HG02884 (cell line): ENCODE measurements at regions not wholly inside any gene's neighbourhood (a gene's known extent, or its start where the extent isn't known, plus 50 kb on each side); places are given as distances from the start of the nearest gene placed in this dataset.
"Not testable (repeated sequence)": the region's sequence is repeated elsewhere in the genome, so short reads cannot be mapped to it uniquely, and the experiment has no call there.

Experiments used
- ATAC-seq: cut with Tn5 transposase; IDR thresholded peaks from one replicate; pipeline ENCODE4 v1.9.1; 2021; ENCODE audit warnings: mild to moderate bottlenecking, moderate library complexity; ENCODE audit not compliant: unreplicated experiment

DNA sequence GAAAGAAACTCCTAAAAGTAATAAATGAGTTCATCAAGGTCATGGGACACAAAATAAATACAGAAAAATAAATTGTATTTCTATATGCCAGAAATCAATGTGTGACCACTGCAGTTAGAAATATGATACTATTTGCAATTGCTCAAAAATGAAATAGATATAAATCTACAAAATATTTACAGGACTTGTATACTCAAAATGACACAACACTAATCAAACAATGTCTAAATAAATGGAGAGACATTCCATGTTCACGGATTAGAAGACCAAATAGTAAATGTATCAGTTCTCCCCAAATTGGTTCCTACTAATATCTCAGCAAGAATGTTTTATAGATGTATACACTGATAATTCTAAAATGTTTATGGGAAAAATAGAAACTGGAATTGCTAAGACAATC lies 345.3 kb downstream of the NR2F1-AS1 start:
- ATAC-seq: no peak

DNA sequence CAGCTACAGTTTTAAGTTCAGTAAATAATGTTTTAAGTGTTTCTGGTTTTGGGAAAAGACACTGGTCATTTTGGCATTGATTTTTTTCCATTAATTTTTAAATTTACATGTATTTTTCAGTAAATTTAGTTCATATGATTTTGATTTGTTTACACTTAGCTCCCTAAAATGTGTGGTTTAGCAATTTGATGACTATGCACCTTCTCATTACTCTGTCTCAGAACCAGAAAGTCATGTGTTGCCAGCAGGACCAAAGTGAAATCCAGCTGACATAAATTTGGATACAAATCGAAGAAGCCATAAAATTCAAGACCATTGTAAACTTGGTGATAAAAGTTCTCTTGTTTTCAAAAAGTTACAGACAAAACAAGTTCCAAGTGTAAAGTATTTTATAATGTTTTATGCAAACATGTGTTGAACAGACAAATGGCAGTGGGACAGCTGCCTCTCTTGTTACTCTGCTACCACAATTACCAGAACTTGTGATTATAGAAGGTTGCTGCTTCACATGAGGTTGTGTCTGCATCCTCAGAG lies 354.8 kb downstream of the NR2F1-AS1 start:
- ATAC-seq: no peak

DNA sequence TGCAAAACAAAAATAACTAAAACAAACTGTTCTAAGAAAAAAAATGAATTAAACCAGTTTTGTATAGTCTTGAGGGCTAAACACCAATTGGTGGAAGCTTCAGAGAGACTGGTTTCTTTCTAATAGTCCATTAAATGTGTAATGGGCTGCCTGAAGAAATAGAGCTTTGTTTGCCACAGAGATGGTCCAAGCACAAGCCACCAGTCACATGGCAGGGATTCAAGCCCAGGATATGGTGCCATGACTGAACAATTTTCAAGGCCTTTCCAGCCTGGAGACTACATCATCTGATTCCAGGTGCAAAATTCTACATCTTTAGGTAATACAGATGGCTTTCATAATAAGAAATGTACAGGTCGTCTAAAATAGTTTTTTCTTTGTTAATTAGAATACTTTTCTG lies 355.3 kb downstream of the NR2F1-AS1 start:
- no peak for ATAC-seq

DNA sequence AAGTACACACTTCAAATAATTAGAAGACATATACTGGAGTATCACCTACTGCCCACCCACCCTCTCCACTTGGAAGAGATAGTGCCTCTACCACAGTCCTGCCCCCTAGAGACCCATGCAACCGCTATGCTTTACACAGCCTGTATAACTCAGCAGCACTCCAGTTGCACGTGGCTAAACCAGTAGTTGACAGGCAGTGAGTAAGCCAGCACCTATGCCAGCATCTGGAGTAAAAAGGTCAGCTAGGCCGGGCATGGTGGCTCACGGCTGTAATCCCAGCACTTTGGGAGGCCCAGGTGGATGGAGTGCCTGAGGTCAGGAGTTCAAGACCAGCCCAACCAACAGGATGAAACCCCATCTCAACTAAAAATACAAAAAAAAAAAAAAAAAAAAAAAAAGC lies 356.4 kb downstream of the NR2F1-AS1 start:
- no peak for ATAC-seq

DNA sequence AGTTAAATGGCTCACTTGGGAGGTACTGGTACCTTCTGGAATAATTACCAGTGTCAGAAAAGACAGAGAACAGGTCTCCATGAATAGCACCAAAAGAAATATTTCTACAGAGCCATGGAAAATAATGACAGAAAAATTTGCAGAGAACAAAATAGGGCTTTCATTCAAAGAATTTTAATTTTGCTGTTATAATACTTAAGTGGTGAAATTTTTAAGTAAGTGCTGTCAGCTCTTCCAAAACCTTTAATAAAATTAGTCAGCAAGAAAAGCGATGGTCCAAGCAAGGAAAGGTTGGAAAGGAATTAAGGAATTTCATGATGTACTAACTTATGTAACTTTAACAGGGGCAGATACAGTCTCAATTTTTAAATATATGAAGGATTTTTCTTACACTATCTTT lies 359.2 kb downstream of the NR2F1-AS1 start:
- ATAC-seq: no peak

DNA sequence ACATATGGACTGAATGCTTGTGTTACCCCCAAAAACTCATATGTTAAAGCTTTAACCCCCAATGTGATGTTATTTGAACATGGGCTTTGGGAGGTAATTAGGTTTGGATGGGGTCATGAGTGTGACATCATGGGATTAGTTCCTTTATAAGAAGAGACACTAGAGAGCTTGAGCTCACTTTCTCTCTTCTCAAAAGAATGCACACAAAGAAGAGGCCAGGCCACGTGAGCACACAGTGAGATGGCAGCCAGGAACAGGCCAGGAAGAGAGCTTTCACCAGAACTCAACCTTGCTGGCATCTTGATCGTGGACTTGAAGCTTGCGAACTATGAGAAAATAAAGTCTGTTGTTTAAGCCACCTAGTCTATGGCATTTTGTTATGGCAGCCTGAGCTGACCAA lies 360.6 kb downstream of the NR2F1-AS1 start:
- ATAC-seq: no peak

DNA sequence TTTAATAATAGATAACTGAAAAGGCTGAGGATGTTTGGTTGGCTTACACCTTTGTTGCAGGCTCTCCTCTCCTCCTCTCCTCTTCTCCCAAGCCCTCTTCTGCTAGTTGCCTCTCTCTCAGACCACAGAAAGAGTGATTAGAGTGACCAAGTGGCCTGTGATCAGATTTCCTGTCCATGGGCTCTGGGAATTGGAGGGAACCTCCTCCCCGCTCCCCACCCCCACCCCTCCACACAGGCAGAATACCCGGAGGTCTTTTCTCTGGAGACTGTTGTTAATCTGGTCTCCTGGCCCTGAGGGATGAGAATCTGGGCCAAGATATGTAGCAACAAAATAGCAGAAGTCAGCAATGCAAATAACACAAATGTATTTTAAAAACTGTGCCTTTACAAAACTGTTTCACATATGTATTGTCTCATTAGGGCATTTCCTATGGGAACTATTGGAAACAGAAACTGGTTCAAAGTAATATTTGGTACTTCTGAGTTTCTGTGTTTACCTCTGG lies 361.3 kb downstream of the NR2F1-AS1 start:
- no peak for ATAC-seq

DNA sequence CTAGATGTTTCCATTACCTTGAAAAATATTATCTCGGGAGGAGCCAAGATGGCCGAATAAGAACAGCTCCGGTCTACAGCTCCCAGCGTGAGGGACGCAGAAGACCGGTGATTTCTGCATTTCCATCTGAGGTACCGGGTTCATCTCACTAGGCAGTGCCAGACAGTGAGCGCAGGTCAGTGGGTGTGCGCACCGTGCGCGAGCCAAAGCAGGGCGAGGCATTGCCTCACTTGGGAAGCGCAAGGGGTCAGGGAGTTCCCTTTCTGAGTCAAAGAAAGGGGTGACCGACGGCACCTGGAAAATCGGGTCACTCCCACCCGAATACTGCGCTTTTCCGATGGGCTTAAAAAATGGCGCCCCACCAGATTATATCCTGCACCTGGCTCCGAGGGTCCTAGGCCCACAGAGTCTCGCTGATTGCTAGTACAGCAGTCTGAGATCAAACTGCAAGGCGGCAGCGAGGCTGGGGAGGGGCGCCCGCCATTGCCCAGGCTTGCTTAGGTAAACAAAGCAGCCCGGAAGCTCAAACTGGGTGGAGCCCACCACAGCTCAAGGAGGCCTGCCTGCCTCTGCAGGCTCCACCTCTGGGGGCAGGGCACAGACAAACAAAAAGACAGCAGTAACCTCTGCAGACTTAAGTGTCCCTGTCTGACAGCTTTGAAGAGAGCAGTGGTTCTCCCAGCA lies 367.8 kb downstream of the NR2F1-AS1 start:
- ATAC-seq: not testable (repeated sequence)

DNA sequence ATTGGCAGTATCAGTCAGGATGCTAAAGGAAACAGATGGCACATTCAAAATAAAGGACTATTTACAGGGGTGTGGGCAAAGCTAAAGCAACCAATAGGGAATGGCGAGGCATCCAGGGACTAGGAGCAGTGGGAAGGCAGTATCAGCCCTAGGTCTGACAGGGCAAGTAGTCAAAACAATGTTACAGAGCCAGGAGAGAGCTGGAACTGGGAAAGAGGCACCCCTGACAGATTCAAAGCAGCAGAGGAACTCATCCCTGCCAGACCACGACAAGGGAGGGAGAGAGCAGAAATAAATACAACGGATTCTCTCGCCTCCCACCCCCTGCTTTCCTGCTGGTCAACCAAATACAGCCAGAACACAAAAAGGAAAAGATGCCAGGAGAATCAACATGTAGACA lies 371.5 kb downstream of the NR2F1-AS1 start:
- ATAC-seq: no peak

DNA sequence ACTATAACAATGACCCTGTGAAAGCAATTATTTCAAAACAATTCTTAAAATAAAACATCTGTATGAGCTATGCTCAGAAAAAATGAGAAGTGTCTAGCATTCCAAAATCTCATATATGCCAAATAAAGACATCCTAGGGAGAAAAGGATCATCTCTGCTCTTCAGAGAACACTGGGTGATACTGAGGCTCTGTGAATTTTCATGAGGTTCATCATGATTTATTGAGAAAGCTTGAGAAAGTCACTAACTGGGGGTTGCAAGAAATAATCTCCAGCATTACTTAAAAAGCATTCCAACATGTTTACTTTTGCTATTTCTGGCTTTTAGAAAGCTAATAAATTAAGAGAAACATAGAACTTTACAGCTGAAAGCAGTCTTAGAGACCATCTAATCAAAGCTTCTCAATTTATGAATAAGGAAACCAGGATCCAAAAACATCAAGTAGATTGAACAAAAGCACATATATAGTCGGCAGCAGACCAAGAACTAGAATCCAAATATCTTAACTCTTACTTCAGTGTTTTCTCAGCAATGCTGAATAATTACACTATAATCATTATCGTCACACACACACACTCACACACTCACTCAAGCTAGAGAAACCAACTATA lies 372.8 kb downstream of the NR2F1-AS1 start:
- ATAC-seq: no peak

DNA sequence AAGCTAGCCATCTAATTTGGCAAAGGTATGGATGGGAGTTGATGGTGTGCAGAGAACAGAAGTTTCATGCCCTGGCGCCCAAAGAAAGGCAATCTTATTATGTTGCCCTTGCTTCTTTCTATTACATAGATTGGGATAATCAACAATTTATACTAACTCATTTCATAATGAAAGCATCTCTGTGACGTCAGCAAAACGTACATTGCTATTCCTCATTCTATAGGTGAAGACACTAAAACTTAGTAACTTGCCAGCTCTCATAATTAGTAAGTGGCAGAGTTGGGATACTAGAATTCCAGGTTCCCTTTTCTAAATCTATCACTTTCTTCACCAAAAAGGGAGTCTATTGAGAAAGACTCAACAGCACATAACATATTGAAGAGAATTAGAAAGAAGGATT lies 374.8 kb downstream of the NR2F1-AS1 start:
- ATAC-seq: no peak

DNA sequence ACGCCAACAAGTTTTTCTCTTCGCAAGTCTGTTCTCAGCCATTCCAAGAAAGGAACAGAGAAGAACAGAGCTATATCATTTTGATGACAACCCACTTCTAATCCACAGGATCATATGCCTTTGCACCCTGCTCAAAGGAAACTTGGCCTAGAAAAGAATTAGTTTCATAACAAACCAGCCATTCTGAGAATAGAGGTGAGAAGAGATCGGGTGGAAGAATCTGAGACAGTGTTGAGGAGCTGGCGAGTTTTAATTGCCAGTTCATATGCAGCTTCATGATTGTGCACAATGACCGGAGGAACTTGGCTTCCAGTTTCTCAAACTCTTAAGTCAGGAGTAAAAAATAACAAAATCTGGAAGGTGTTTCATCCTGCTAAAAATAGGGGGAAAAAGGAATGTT lies 380.0 kb downstream of the NR2F1-AS1 start:
- ATAC-seq: no peak

DNA sequence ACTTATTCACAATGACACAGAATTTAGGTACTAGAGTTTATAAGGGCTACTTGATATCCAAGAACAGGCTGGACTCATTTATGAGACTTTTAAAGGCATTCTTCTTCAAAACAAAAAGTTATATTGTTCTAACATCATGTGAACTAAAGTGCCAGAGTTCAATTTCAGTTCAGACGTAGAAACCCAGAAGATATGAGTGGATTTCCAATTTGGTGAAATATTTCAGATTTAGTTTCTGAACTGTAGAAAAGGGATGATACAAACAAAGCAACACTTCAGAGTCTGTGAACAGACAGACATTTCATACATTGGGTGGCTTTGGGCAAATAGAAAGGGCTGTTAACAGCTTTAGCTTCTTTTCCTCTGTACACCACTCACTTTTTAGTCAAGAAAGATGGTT lies 384.0 kb downstream of the NR2F1-AS1 start:
- ATAC-seq: no peak

DNA sequence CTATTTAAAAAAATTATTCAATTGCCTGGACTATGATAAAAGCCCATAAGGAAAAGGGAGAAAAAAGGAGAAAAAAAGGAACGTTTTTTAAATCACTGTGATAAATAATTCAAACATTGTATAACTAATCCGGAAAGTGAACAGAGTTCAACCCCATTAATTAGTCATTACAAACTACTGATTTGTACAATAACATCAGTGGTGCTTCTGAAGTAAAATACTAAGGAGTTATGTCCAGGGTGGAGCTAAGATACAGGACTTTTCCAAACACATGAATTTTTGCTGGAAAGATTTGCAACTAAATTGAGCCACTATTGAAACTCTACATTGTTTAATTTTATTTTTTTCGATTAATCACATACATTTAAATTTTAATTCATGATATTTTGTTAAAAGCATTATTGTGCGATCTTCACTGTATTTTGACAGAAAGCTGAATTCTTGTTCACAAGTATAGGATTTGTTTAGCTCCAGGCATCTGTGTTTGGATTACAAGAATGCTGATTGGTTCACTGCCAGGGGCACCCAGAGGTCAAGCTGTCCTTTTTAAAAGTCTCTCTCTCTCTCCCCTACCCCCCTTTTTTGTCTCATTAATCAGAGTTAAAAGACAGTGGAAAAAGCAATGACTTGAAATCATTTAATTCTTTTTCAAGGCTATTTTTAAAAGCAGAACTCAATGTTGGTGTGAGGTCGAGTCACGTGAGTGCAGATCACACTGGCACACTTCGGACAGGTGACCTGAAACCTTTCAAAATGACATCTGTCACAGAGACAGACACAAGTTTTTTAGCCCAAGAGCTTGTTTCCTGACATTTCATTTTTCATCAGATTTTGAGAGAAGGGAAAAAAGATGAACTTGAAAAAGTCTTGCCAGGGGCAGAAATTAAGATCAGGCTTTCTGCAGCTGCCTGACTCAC lies 387.3 kb downstream of the NR2F1-AS1 start:
- ATAC-seq: no peak

DNA sequence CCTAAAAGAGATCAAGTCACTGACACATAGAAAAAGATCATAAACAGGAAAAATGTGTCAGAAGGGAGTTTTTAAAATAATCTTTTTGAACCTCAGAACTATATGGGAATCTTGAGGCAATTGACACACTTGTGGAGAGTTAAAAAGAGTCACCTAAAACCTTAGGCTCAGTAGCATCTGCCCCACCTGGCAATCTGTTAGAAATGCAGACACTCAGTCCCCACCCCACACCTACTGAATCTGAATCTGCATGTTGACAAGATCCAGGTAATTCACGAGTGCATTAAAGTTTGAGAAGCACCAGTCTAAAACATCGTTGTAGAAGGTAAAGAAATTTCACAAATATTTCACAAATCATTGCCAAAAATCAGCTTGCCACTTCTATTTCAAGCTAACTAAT lies 388.3 kb downstream of the NR2F1-AS1 start:
- no peak for ATAC-seq

DNA sequence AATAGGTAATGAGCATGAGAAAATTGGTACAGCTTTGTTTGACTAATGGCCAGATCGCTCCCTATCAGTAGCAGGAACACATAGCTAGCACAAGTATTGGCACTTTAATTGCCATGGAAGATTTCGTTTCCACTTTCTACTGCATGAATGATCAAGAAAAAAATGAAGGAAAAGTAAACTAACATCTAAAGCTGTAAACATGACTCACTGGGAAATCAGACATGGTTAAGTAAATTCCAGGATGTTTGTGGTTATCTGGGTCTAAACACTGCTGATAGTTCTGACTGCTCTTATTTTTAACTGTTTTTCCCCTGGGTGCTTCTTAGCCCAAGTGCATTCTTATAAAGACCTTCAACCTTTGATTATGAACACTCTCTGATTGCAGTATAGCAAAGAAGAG lies 388.9 kb downstream of the NR2F1-AS1 start:
- no peak for ATAC-seq

DNA sequence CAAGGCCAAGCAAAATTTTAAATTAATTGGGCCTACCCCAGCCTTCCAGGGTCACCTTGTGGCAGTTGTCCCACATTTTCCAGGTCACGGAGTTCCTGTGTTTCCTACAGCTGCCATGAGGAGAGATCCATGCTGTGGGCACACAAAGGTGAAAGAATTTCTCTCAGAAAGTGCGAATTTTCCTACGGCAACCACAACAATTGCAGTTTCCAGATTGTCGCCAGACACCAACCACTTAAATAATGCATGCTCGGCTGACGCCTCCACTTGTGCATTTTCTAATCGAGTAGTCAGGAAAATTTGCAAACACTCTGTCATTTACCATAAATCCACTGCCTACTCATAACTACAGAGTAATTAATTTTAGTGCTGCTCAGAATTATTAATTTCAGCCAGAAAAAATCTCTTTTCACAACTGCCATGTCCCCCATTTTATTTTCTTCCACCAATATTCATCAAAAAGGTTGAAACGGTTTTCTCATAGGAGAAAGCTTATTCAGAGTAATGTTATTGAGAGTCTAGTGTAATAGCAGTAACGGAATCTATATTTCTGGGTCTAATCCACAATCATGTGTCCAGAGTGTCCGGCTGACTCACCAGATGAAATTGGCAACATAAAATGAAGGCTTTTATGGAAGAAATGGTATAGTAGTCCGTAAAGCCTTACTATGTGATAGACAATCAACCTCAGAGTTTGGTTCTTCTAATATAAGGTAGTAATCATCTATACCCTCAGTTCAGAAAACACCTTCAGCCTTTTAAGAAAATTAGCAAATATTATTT lies 389.8 kb downstream of the NR2F1-AS1 start:
- no peak for ATAC-seq

DNA sequence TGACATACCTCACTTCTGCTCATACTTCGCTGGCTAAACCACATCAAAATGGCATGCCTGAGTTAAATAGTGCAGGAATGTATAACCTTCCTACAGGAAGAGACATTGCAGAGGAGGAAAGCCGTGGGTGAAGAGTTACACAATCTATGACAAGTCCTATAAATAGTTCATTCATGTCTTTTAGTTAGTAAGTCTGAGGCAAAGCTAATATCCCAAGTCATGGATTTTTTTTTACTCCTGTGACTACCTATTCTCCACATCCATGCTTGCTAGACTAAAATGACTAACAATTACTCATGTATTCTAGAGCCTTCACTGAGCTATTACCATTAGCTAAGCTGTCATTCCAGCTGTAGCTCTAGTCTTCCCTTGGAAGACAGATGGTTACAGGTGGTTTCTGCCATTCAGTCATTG lies 391.3 kb downstream of the NR2F1-AS1 start:
- ATAC-seq: no peak

DNA sequence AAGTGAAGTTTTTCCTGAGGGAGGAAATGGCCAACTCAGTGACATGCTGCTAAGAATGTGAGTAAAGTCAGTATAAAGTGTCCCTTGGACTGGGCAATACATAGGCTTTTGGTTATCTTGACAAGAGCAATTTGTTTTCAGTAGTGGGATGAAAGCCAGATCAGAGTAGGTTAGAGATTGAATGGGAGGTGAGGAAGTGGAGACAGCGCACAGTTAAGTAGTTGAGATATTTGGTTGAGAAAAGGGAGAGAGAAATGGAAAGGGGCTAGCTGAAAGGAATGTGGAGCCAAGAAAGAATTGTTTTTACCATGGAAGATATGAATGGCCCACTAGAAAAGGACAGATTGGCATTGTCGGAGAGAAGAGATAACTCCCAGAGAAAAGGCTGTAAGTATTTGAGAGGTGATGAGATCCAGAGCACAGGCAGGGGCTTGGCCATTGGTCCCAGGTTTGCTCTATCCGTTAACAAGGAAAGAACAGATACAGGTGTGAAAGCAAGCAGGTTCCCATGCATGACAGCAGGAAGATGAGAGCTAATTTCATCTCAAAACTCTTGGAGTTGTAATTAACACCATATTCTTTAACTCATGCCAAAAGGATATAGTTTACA lies 392.0 kb downstream of the NR2F1-AS1 start:
- no peak for ATAC-seq

DNA sequence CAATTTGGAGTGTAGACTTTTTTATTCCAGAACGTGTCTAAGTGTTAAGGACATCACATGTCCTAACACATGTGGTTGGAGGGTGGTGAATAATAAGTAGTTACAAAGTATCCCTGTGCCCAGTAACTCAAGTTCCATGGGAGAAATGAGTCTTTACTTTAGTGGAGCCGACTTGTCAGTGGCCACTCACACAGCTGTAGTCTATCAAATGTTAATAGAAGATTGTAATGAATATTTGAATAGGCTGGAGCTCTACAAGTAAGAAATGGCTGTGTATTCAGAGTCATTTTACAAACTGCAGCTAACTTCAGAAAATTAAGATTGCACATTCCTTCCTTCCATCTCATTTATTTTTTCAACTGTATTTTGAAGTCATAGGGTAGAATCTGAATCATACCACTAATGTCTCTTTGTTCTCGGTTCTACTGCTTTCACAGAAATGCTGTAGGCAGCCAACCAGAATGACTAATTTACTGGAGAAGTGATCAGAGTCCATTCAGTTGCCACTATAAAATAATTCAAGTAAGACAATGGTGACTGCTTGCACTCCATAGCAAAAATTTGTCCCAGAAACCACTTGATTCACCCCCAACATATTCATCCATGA lies 394.8 kb downstream of the NR2F1-AS1 start:
- no peak for ATAC-seq
